Stomach (tissue), 8 donors: ENCODE measurements at regions not wholly inside any gene's neighbourhood (a gene's known extent, or its start where the extent isn't known, plus 50 kb on each side); places are given as distances from the start of the nearest gene placed in this dataset.

Source experiments
- DNase-seq, 2 donors: peaks; one replicate each; pipeline versions ENCODE4 v3.0.0 to v3.0.0-alpha.2; 2013 to 2019
- H3K27ac ChIP-seq, 5 donors: fragments of 200-600 bp in 4 of 5; sonication (generic) in 4 of 5; one replicate each; pipeline ENCODE4 v1.5.1; 2013 to 2019; ENCODE audit warnings: mild to moderate bottlenecking in 1 of 5, moderate library complexity in 1 of 5
- H3K27me3 ChIP-seq, 3 donors: fragments of 200-600 bp; sonication (generic); one replicate each; pipeline ENCODE4 v1.5.1; 2017 to 2019; ENCODE audit warnings: mixed run types in 1 of 3
- H3K36me3 ChIP-seq, 4 donors: fragments of 200-600 bp; sonication (generic); 1 replicate in 3 of 4; 2 replicates in 1 of 4; pipeline ENCODE4 v1.5.1; 2016 to 2019
- H3K4me1 ChIP-seq, 4 donors: fragments of 200-600 bp; sonication (generic); one replicate each; pipeline ENCODE4 v1.5.1; 2016 to 2019
- H3K4me3 ChIP-seq, 4 donors: fragments of 200-600 bp; sonication (generic) in 3 of 4; one replicate each; pipeline ENCODE4 v1.5.1; 2016 to 2019; ENCODE audit warnings: mild to moderate bottlenecking in 1 of 4
- H3K9me3 ChIP-seq, 4 donors: fragments of 200-600 bp; sonication (generic); one replicate each; pipeline ENCODE4 v1.5.1; 2016 to 2019
- EP300 ChIP-seq: sonication (generic); formaldehyde crosslinking; IDR thresholded peaks from one replicate; pipeline ENCODE4 v1.6.1; 2017; ENCODE audit warnings: antibody characterized with exemption
- POLR2A ChIP-seq, 4 donors: fragments of 450-650 bp; IDR thresholded peaks; one replicate each; pipeline ENCODE4 v1.6.1; 2016; ENCODE audit warnings: antibody characterized with exemption in 4 of 4, control low read depth in 2 of 4, mild to moderate bottlenecking in 1 of 4, moderate library complexity in 1 of 4
- POLR2AphosphoS5 ChIP-seq, 3 donors: sonication (generic); formaldehyde crosslinking; IDR thresholded peaks; one replicate each; pipeline ENCODE4 v1.6.1; 2016; ENCODE audit warnings: antibody characterized with exemption in 3 of 3
- WGBS, 5 donors: extraction: QIAGEN DNeasy Blood & Tissue Kit in 3 of 5; methylation state at CpG; one replicate each; pipeline versions ENCODE4 v1.1.5 to v1.1.7; 2013 to 2018; 5-methylcytosine and 5-hydroxymethylcytosine counted together
- intact Hi-C: fragments of 100-400 bp; cut with DNase I; formaldehyde crosslinking; loops from one replicate; pipeline ENCODE4 v1.15.1; 2023; ENCODE audit warnings: low total_unique reads
- TF ChIP-seq, protein P1 (sequence below), 7 experiments: fragments of 450-650 bp in 4 of 7; fragments of 200-600 bp in 3 of 7; sonication (generic) in 3 of 7; IDR thresholded peaks; one replicate each; pipeline ENCODE4 v1.5.1; 2016 to 2019; ENCODE audit warnings: antibody characterized with exemption in 7 of 7, control low read depth in 2 of 7, mild to moderate bottlenecking in 1 of 7
- donor health status: healthy with polysubstance abuse.
- donor health status: Bipolar disorder and iron deficiency.
- donor health status: healthy.

DNA sequence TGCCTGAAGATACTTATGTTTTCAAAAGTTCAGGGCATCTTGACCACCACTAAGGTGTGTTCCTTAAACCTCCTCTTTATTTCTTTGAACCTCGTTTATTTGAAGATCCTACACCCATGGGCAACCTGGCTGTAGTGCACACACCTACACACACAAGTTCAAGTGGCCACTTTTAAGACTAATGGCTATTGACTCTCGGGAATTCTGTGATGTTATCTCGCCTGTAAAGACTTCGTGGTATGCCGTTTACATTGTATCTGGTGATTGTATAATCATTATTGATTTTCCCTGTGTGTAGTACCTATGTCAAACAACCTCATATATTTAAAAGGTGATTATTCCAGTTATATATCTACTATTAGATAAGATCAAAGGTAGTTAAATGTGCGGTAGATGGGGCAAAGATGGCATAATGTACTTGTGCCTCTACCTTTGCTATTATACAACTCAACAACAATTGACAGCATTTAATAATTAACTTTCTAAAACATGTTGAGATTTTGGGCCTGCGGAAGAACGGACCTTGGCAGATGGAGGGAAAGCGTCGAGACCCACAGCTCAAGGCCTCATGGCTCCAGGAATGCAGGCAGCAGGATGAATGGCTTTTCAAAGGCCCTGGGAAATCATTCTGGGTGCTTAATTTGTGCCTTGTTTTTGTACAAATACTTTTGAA is 51.4 kb upstream of the IRX2 start:
- Histone ChIP-seq H3K36me3 (no peaks in the 10 kb centered on the region), H3K27me3 (peaks cover 0 to 6% (median 0%) of the 10 kb centered on the region in 3 donors), H3K27ac (peak overlapping the region in 2 of 5 donors; percentile 15 to 18), H3K9me3 (no peaks in the 10 kb centered on the region), H3K4me1 (peaks cover 0 to 21% (median 2%) of the 10 kb centered on the region in 4 donors), H3K4me3 (no peak overlapping the region)
- DNase-seq = peak; percentile 8 to 40
- 24 to 50% (median 34%) methylated on average over 10 of the region's 10 CpGs for WGBS, 5 donors
- intact Hi-C loops = no loop called here
- TF ChIP-seq EP300 (no peak), POLR2AphosphoS5 (IDR thresholded peaks at IDR 0.05) (peak in 2 of 3 donors; percentile 54 to 66), POLR2A (IDR thresholded peaks at IDR 0.05) (no peak)
- TF ChIP-seq, protein P1, sequence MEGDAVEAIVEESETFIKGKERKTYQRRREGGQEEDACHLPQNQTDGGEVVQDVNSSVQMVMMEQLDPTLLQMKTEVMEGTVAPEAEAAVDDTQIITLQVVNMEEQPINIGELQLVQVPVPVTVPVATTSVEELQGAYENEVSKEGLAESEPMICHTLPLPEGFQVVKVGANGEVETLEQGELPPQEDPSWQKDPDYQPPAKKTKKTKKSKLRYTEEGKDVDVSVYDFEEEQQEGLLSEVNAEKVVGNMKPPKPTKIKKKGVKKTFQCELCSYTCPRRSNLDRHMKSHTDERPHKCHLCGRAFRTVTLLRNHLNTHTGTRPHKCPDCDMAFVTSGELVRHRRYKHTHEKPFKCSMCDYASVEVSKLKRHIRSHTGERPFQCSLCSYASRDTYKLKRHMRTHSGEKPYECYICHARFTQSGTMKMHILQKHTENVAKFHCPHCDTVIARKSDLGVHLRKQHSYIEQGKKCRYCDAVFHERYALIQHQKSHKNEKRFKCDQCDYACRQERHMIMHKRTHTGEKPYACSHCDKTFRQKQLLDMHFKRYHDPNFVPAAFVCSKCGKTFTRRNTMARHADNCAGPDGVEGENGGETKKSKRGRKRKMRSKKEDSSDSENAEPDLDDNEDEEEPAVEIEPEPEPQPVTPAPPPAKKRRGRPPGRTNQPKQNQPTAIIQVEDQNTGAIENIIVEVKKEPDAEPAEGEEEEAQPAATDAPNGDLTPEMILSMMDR (IDR thresholded peaks at IDR 0.05) = no peak

DNA sequence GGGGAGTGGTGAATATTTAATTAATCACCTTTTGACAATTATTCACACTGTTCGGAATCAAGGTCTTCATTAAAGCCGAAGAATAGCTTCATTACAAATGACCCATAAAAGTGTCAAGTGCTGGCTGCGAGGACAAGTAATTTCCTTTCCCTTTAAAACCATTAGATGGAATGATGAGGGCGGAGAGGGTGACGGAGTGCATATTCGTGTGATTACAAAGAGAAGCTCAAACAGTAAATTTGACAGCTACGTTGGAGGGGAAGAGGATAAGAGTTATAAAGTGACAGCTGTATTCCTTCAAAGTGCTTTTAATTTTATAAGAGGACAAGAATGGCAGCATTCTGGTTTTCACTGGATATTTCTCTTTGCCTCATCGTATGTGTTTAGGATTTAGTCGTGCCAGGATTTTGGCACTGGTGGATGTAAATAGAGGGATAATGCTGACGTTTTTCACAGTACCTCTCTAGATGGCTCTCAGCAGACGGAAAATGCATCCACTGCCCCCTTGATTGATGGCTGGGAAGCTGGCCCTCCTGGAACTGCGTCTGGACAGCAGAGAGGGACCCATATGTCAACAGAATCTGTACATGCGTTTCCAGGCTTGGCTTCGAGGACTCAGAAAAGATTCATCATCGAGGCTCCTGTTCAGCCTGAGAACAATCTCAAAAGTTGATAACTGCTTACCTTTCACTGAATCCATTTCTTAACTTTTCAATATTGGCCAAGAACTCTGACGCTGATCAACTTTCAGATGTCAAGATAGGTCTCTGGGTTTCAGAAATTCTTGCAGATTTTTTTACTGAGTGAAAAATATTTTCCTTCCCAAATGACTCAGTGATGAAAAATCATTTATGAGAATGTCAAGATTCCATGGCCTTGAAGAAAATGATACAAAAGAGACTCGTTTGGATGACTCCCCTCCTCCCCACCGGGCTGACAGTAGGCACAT is 50.4 kb upstream of the IRX2 start:
- WGBS, 5 donors = 27 to 33% (median 31%) methylated on average over 18 of the region's 18 CpGs
- DNase-seq = no peak
- no peaks in the 10 kb centered on the region for H3K9me3 ChIP-seq
- intact Hi-C loops = no loop called here
- no peaks in the 10 kb centered on the region for H3K36me3 ChIP-seq
- TF ChIP-seq, protein P1 (IDR thresholded peaks at IDR 0.05) = no peak
- TF ChIP-seq POLR2A (IDR thresholded peaks at IDR 0.05) = no peak
- TF ChIP-seq POLR2AphosphoS5 (IDR thresholded peaks at IDR 0.05) = no peak
- no peak for TF ChIP-seq EP300
- no peak overlapping the region for H3K4me3 ChIP-seq
- H3K27ac ChIP-seq = peak overlapping the region in 3 of 5 donors; percentile 15 to 78 (median 18)
- H3K27me3 ChIP-seq = peaks cover 0 to 6% (median 0%) of the 10 kb centered on the region in 3 donors
- H3K4me1 ChIP-seq = peaks cover 0 to 21% (median 2%) of the 10 kb centered on the region in 4 donors
